DOHH2 (cell line): ENCODE measurements at regions not wholly inside any gene's neighbourhood (a gene's known extent, or its start where the extent isn't known, plus 50 kb on each side); places are given as distances from the start of the nearest gene placed in this dataset.

Experiments used
- H3F3A ChIP-seq: fragments of 200-600 bp; sonication (generic), shearing (Covaris generic); 2 replicates; pipeline ENCODE4 v1.6.0; 2016; ENCODE audit warnings: antibody characterized with exemption, mild to moderate bottlenecking; ENCODE audit not compliant: control insufficient read depth, insufficient read depth
- H3K27ac ChIP-seq: fragments of 200-600 bp; sonication (generic); 2 replicates; pipeline ENCODE4 v1.5.1; 2014; ENCODE audit warnings: low read depth, mild to moderate bottlenecking, low read length, moderate library complexity
- H3K27me3 ChIP-seq: fragments of 200-600 bp; sonication (generic); 2 replicates; pipeline ENCODE4 v1.6.1; 2014; ENCODE audit warnings: mild to moderate bottlenecking, low read length, mixed read lengths; ENCODE audit not compliant: control insufficient read depth
- H3K36me3 ChIP-seq: fragments of 200-600 bp; sonication (generic); 2 replicates; pipeline ENCODE4 v1.6.1; 2014; ENCODE audit warnings: mild to moderate bottlenecking, low read length, moderate library complexity, mixed read lengths; ENCODE audit not compliant: control insufficient read depth
- H3K4me1 ChIP-seq: fragments of 200-600 bp; sonication (generic); 2 replicates; pipeline ENCODE4 v1.6.1; 2014; ENCODE audit warnings: mild to moderate bottlenecking, low read length, mixed read lengths; ENCODE audit not compliant: control insufficient read depth
- H3K4me2 ChIP-seq: fragments of 200-600 bp; sonication (generic); 2 replicates; pipeline ENCODE4 v1.6.0; 2014; ENCODE audit warnings: mild to moderate bottlenecking, low read length, moderate library complexity
- H3K4me3 ChIP-seq: fragments of 200-600 bp; sonication (generic); 2 replicates; pipeline ENCODE4 v1.5.1; 2014; ENCODE audit warnings: mild to moderate bottlenecking, low read length, mixed read lengths
- H3K79me2 ChIP-seq: fragments of 200-600 bp; sonication (generic); 2 replicates; pipeline ENCODE4 v1.6.1; 2014; ENCODE audit warnings: mild to moderate bottlenecking, low read length, mixed read lengths; ENCODE audit not compliant: control insufficient read depth
- H3K9me2 ChIP-seq: fragments of 200-600 bp; sonication (generic); replicated peaks from 2 replicates; pipeline ENCODE4 v1.6.1; 2014; ENCODE audit warnings: mild to moderate bottlenecking, low read length, mixed read lengths; ENCODE audit not compliant: control insufficient read depth
- H3K9me3 ChIP-seq: fragments of 200-600 bp; sonication (generic); 2 replicates; pipeline ENCODE4 v1.6.1; 2014; ENCODE audit warnings: antibody characterized with exemption, low read length, mixed read lengths; ENCODE audit not compliant: control insufficient read depth, insufficient read depth
- H4K20me1 ChIP-seq: fragments of 200-600 bp; sonication (generic); 2 replicates; pipeline ENCODE4 v1.6.0; 2014; ENCODE audit warnings: low read depth, mild to moderate bottlenecking, antibody characterized with exemption, low read length, moderate library complexity; ENCODE audit not compliant: control insufficient read depth, insufficient read depth
- EZH2phosphoT487 ChIP-seq: fragments of 200-600 bp; sonication (generic); IDR thresholded peaks from 2 replicates; pipeline ENCODE4 v1.6.1; 2017; ENCODE audit warnings: borderline replicate concordance, mild to moderate bottlenecking, antibody characterized with exemption, low read length, moderate library complexity, mixed read lengths
- TF ChIP-seq, protein P1 (sequence below): fragments of 200-600 bp; sonication (generic); IDR thresholded peaks from one replicate; pipeline ENCODE4 v1.5.1; 2014; ENCODE audit warnings: antibody characterized with exemption, mild to moderate bottlenecking, low read depth, low read length; ENCODE audit not compliant: poor library complexity, severe bottlenecking

DNA sequence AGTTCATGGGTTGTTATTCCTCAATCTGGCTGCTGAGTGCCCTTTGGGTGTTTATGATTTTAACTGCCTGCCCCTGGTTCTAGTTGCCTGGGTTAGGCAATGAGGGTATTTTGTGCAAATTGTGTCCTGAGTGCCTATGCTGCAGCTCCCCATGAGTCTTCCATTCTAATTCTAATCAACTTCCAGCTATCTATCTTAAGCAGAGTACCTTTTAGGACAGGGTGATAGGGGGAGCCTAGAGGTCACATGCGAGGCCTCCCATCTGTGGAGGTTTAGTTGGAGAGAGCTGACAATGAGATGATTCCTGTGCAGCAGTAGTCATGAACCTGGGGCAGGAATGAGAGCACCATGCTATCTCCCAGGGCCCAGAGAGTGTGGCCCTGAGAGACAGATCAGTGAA, 225.9 kb upstream of the PLEKHG7 start:
- H3K27me3 ChIP-seq = no peaks in the 10 kb centered on the region
- H3K9me2 ChIP-seq = no peaks in the 10 kb centered on the region
- TF ChIP-seq, protein P1, sequence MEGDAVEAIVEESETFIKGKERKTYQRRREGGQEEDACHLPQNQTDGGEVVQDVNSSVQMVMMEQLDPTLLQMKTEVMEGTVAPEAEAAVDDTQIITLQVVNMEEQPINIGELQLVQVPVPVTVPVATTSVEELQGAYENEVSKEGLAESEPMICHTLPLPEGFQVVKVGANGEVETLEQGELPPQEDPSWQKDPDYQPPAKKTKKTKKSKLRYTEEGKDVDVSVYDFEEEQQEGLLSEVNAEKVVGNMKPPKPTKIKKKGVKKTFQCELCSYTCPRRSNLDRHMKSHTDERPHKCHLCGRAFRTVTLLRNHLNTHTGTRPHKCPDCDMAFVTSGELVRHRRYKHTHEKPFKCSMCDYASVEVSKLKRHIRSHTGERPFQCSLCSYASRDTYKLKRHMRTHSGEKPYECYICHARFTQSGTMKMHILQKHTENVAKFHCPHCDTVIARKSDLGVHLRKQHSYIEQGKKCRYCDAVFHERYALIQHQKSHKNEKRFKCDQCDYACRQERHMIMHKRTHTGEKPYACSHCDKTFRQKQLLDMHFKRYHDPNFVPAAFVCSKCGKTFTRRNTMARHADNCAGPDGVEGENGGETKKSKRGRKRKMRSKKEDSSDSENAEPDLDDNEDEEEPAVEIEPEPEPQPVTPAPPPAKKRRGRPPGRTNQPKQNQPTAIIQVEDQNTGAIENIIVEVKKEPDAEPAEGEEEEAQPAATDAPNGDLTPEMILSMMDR = no peak
- TF ChIP-seq EZH2phosphoT487 = no peak
- peaks cover 4% of the 10 kb centered on the region; the same call in 1 of the 2 replicates for H3F3A ChIP-seq
- no peak overlapping the region for H3K4me2 ChIP-seq
- peaks cover 40% of the 10 kb centered on the region for H3K4me1 ChIP-seq
- H3K79me2 ChIP-seq = no peaks in the 10 kb centered on the region
- H4K20me1 ChIP-seq = no peaks in the 10 kb centered on the region
- H3K36me3 ChIP-seq = peaks cover 4% of the 10 kb centered on the region; the same call in 1 of the 2 replicates
- no peak overlapping the region for H3K4me3 ChIP-seq
- H3K27ac ChIP-seq = no peak overlapping the region
- H3K9me3 ChIP-seq = no peaks in the 10 kb centered on the region

DNA sequence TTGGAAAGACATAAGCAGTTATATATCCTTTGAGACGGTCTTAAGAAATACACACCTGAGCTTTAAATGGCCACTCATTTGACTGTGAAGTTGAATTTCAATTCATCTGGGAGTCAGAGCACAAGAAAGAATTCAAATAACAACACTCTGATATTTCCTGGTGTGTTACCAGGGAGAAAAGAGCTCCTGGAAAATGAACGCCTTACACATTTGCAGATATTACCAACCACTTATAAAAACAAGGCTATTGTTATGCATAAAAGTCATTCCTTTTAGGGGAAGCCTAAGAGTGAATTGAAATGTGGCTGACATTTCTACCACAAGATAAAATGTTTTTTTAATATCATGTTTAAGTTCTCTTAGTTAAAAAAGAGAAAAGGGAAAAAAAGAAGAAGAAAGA, 229.2 kb upstream of the PLEKHG7 start:
- H3K36me3 ChIP-seq = peaks cover 10% of the 10 kb centered on the region
- no peaks in the 10 kb centered on the region for H4K20me1 ChIP-seq
- no peaks in the 10 kb centered on the region for H3K9me2 ChIP-seq
- TF ChIP-seq, protein P1 = no peak
- TF ChIP-seq EZH2phosphoT487 = no peak
- peak overlapping the region; percentile 35 for H3K4me3 ChIP-seq
- no peak overlapping the region for H3K27ac ChIP-seq
- peak overlapping the region; percentile 50 for H3K4me2 ChIP-seq
- H3K9me3 ChIP-seq = no peaks in the 10 kb centered on the region
- H3K4me1 ChIP-seq = peaks cover 66% of the 10 kb centered on the region
- H3K27me3 ChIP-seq = no peaks in the 10 kb centered on the region
- H3K79me2 ChIP-seq = peaks cover 12% of the 10 kb centered on the region
- H3F3A ChIP-seq = peaks cover 15% of the 10 kb centered on the region

DNA sequence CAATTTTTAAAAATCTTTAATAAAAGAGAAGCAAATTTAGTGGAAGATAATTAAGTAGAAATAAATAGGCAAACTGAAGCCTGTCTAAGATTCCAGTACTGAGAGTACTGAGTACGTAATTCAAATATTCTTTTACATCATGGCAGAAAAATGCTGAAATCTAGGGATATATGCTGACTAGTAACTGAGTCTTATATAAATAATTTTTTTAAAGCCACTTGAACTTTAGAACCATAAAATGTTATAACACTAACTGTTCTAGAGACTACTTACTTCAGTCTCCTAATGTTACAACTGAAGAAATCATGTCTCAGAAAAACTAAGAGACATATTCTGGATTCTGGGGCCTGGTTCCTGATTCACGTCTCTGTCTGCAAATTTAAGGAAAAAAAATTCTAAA, 230.6 kb upstream of the PLEKHG7 start:
- Histone ChIP-seq H3K4me2 (peak overlapping the region; percentile 63), H3F3A (peaks cover 25% of the 10 kb centered on the region), H3K4me1 (peaks cover 73% of the 10 kb centered on the region), H3K27ac (peak overlapping the region; percentile 89), H4K20me1 (no peaks in the 10 kb centered on the region), H3K79me2 (peaks cover 17% of the 10 kb centered on the region), H3K4me3 (peak overlapping the region; percentile 41), H3K9me2 (no peaks in the 10 kb centered on the region), H3K9me3 (no peaks in the 10 kb centered on the region), H3K27me3 (no peaks in the 10 kb centered on the region), H3K36me3 (peaks cover 10% of the 10 kb centered on the region)
- TF ChIP-seq EZH2phosphoT487 = no peak
- TF ChIP-seq, protein P1 = no peak

DNA sequence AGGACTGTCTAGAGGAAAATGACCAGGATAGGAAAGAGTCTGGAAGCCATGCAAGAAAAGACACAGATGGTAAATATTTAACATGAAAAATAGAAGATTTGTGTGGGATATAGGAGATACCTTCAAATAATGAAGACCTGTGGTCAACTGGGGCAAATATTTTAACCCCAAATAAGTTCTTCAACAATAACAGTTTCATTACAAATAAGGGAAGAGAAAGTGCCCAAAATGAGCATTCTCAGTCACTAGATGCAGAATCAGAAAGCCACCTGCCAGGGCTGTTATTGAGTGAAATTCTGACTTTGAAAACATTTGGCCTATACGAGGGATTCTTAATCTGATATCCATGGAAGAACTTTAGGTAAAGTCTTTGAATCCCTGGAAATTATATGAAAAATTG, 231.2 kb upstream of the PLEKHG7 start:
- Histone ChIP-seq H3K9me3 (no peaks in the 10 kb centered on the region), H3K36me3 (peaks cover 10% of the 10 kb centered on the region), H3K27ac (peak overlapping the region; percentile 89), H3K4me1 (peaks cover 79% of the 10 kb centered on the region), H3K4me2 (peak overlapping the region; percentile 63), H3K9me2 (no peaks in the 10 kb centered on the region), H4K20me1 (no peaks in the 10 kb centered on the region), H3F3A (peaks cover 30% of the 10 kb centered on the region), H3K79me2 (peaks cover 17% of the 10 kb centered on the region), H3K27me3 (no peaks in the 10 kb centered on the region), H3K4me3 (peak overlapping the region; percentile 41)
- no peak for TF ChIP-seq EZH2phosphoT487
- TF ChIP-seq, protein P1 = no peak
